Gastrocnemius medialis (tissue), 4 donors: ENCODE measurements at regions not wholly inside any gene's neighbourhood (a gene's known extent, or its start where the extent isn't known, plus 50 kb on each side); places are given as distances from the start of the nearest gene placed in this dataset.

ENCODE experiments used
- ATAC-seq, 2 donors: fragments of 150-250 bp; one replicate each; pipeline ENCODE4 v1.9.1; 2016
- DNase-seq, 2 donors: peaks; one replicate each; pipeline ENCODE4 v3.0.0-alpha.2; 2019
- H3K27ac ChIP-seq, 4 donors: fragments of 200-600 bp; sonication (generic); 1 replicate in 1 of 4; 2 replicates in 3 of 4; pipeline ENCODE4 v1.5.1; 2016 to 2018; ENCODE audit warnings: mild to moderate bottlenecking in 2 of 4, moderate library complexity in 1 of 4
- H3K27me3 ChIP-seq, 3 donors: fragments of 200-600 bp; sonication (generic) in 2 of 3; 1 replicate in 1 of 3; 2 replicates in 2 of 3; pipeline versions ENCODE4 v1.5.1 to v1.6.0; 2016 to 2019; ENCODE audit warnings: mild to moderate bottlenecking in 1 of 3, moderate library complexity in 1 of 3
- H3K36me3 ChIP-seq, 2 donors: fragments of 200-600 bp; sonication (generic) in 1 of 2; one replicate each; pipeline ENCODE4 v1.5.1; 2017 to 2018
- H3K4me1 ChIP-seq, 2 donors: fragments of 200-600 bp; sonication (generic) in 1 of 2; one replicate each; pipeline ENCODE4 v1.5.1; 2016 to 2017; ENCODE audit warnings: mild to moderate bottlenecking in 2 of 2
- H3K4me3 ChIP-seq, 4 donors: fragments of 200-600 bp; sonication (generic) in 3 of 4; 1 replicate in 1 of 4; 2 replicates in 3 of 4; pipeline ENCODE4 v1.5.1; 2016 to 2019; ENCODE audit warnings: mild to moderate bottlenecking in 2 of 4
- H3K9me3 ChIP-seq, 3 donors: fragments of 200-600 bp; sonication (generic) in 2 of 3; 1 replicate in 1 of 3; 2 replicates in 2 of 3; pipeline ENCODE4 v1.5.1; 2016 to 2019
- POLR2A ChIP-seq, 2 donors: fragments of 450-650 bp; IDR thresholded peaks; one replicate each; pipeline ENCODE4 v1.6.1; 2017; ENCODE audit warnings: antibody characterized with exemption in 2 of 2, mild to moderate bottlenecking in 2 of 2, moderate library complexity in 2 of 2
- in situ Hi-C, 4 donors: fragments of 200-750 bp; cut with MboI; loops; one replicate each; pipeline versions ENCODE4 v1.15.0 to v1.8.0; 2017; ENCODE audit warnings: low sequenced_read_pairs in 4 of 4
- intact Hi-C: fragments of 100-400 bp; cut with DNase I; formaldehyde crosslinking; loops from one replicate; pipeline ENCODE4 v1.15.1; 2023; ENCODE audit warnings: low total_unique reads
- TF ChIP-seq, protein P1 (sequence below), 5 experiments: fragments of 450-650 bp in 3 of 5; fragments of 200-600 bp in 2 of 5; sonication (generic) in 2 of 5; IDR thresholded peaks in 4 of 5; conservative IDR thresholded peaks in 1 of 5; 1 replicate in 4 of 5; 2 replicates in 1 of 5; pipeline ENCODE4 v1.5.1; 2016 to 2019; ENCODE audit warnings: antibody characterized with exemption in 5 of 5, mild to moderate bottlenecking in 3 of 5, moderate library complexity in 3 of 5

DNA sequence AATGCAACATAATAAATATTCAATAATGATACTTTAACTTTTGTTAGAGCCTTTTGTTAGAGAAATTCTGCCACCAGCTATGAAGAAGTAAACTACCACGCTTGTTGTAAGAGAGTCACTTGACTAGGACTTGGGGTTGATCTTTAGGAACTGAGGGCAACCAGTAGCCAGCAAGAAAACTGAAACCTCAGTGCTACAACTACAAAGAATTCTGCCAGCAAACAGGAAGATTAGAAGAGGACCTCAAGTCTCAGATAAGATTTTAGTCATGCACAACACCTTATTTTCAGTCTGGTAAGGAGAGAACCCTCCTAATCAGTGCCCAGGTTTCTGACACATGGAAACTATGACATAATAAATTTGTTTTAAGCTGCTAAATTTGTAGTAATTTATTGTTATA lies 498.3 kb upstream of the STEAP1 start:
- Histone ChIP-seq H3K4me1 (no peaks in the 10 kb centered on the region), H3K27ac (no peak overlapping the region), H3K9me3 (no peaks in the 10 kb centered on the region), H3K36me3 (no peaks in the 10 kb centered on the region), H3K4me3 (no peak overlapping the region), H3K27me3 (no peaks in the 10 kb centered on the region)
- intact Hi-C loops (no loop called here), in situ Hi-C loops (no loop called here)
- DNase-seq (no peak), ATAC-seq (no peak)
- TF ChIP-seq, protein P1, sequence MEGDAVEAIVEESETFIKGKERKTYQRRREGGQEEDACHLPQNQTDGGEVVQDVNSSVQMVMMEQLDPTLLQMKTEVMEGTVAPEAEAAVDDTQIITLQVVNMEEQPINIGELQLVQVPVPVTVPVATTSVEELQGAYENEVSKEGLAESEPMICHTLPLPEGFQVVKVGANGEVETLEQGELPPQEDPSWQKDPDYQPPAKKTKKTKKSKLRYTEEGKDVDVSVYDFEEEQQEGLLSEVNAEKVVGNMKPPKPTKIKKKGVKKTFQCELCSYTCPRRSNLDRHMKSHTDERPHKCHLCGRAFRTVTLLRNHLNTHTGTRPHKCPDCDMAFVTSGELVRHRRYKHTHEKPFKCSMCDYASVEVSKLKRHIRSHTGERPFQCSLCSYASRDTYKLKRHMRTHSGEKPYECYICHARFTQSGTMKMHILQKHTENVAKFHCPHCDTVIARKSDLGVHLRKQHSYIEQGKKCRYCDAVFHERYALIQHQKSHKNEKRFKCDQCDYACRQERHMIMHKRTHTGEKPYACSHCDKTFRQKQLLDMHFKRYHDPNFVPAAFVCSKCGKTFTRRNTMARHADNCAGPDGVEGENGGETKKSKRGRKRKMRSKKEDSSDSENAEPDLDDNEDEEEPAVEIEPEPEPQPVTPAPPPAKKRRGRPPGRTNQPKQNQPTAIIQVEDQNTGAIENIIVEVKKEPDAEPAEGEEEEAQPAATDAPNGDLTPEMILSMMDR (IDR thresholded peaks at IDR 0.05 in 4 of 5, conservative IDR thresholded peaks at IDR 0.05 in 1 of 5) = no peak
- no peak for TF ChIP-seq POLR2A (IDR thresholded peaks at IDR 0.05)

DNA sequence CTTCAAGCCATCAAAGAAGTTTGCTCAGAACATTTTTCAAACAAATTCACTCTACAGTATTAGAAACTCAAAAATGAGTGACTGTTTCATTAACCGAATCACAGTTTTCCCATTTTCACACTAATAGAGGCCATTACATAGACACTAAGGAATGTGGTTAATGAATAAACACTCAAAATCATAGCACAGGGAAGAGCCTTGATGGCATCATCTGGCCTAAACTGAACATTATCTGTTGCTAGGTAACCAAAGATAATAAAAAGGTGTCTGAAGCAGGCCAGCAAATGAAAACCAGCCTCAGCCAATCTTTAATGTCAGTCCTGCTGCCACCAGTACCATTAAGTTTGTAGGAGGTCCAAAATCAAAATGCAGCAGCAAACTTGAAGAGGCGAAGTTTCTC lies 492.4 kb upstream of the STEAP1 start:
- Histone ChIP-seq H3K27ac (no peak overlapping the region), H3K4me1 (no peaks in the 10 kb centered on the region), H3K36me3 (no peaks in the 10 kb centered on the region), H3K4me3 (no peak overlapping the region), H3K9me3 (no peaks in the 10 kb centered on the region), H3K27me3 (no peaks in the 10 kb centered on the region)
- no peak for TF ChIP-seq POLR2A (IDR thresholded peaks at IDR 0.05)
- TF ChIP-seq, protein P1 (IDR thresholded peaks at IDR 0.05 in 4 of 5, conservative IDR thresholded peaks at IDR 0.05 in 1 of 5) = no peak
- in situ Hi-C loops = no loop called here
- no peak for DNase-seq
- ATAC-seq = no peak
- intact Hi-C loops = no loop called here

DNA sequence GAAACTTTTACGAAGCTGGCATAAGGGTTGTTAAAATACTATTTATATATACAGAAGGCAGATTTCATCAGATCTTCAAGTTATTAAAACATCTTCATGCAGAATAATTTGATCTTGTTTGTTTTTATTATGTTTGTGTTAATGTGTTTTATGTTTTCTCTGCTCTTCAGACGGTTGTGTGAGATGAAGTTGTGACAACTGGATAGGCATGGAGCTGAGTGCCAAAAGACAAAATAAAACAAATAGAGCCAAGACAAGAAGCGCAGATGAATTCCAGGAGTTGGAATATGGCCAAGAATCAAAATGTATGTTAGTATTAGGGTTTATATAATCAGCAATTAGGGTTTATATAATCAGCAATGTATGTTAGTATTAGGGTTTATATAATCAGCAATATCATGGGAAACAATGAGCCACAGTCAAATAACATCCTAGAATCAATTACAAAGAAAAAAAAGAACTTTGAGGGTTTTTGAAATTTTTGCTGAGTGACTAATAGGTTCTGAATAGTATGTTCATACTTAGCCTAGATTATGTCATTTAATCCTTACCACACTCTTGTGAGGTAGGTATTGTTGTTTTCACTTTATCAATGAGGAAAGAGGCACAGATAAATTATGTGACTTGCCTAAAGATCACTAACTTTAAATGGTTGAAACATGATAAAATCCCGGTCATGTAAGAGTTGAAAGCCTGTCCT lies 488.0 kb upstream of the STEAP1 start:
- no peaks in the 10 kb centered on the region for H3K36me3 ChIP-seq
- no peak overlapping the region for H3K4me3 ChIP-seq
- no peak for ATAC-seq
- no peak for DNase-seq
- no peak overlapping the region for H3K27ac ChIP-seq
- in situ Hi-C loops = no loop called here
- no peaks in the 10 kb centered on the region for H3K9me3 ChIP-seq
- TF ChIP-seq, protein P1 (IDR thresholded peaks at IDR 0.05 in 4 of 5, conservative IDR thresholded peaks at IDR 0.05 in 1 of 5) = no peak
- no peak for TF ChIP-seq POLR2A (IDR thresholded peaks at IDR 0.05)
- no peaks in the 10 kb centered on the region for H3K27me3 ChIP-seq
- no peaks in the 10 kb centered on the region for H3K4me1 ChIP-seq
- intact Hi-C loops = no loop called here

DNA sequence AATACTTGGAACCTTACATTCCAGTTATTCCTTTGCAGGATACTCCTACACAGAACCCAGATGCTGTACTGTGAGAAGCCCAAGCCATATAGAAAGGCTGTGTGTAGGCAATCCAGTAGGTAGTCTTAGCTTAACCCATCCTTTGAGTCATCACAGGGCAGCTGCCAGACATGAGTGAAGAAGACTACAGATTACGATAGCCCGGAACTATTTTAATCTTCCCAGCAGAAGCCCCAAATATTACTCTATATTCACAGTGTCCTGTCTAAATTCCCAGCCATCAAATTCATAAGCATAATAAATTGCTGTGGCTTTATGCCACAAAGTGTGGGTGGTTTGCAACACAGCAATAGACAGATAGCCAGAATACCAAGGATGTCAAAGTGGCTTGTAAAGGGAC lies 474.1 kb upstream of the STEAP1 start:
- no peaks in the 10 kb centered on the region for H3K9me3 ChIP-seq
- in situ Hi-C loops = no loop called here
- H3K4me1 ChIP-seq = no peaks in the 10 kb centered on the region
- H3K4me3 ChIP-seq = no peak overlapping the region
- ATAC-seq = no peak
- H3K27ac ChIP-seq = no peak overlapping the region
- no peak for TF ChIP-seq POLR2A (IDR thresholded peaks at IDR 0.05)
- TF ChIP-seq, protein P1 (IDR thresholded peaks at IDR 0.05 in 4 of 5, conservative IDR thresholded peaks at IDR 0.05 in 1 of 5) = no peak
- no peaks in the 10 kb centered on the region for H3K27me3 ChIP-seq
- intact Hi-C loops = no loop called here
- no peaks in the 10 kb centered on the region for H3K36me3 ChIP-seq
- DNase-seq = no peak

DNA sequence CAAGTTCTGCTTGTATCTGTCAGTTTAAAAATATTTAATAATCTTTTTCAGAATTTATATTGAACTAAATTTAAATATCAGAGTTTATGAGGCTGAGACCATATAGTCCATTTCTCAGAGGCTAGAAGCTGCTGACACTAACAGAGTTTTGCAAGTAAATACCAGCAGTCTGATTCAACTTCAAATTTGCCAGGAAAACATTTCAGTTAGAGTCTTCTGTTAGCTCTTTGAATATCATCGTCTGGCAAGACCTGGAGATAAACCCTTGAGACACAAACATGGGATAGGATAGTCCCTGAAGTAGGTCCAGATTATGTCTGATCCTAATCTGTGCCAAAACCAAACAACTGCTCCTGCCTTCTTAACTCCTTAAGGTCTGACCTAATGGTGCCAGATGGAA lies 472.8 kb upstream of the STEAP1 start:
- no peaks in the 10 kb centered on the region for H3K36me3 ChIP-seq
- H3K4me1 ChIP-seq = no peaks in the 10 kb centered on the region
- H3K9me3 ChIP-seq = no peaks in the 10 kb centered on the region
- no peaks in the 10 kb centered on the region for H3K27me3 ChIP-seq
- no peak for DNase-seq
- H3K4me3 ChIP-seq = no peak overlapping the region
- intact Hi-C loops (no loop called here), in situ Hi-C loops (no loop called here)
- H3K27ac ChIP-seq = no peak overlapping the region
- TF ChIP-seq, protein P1 (IDR thresholded peaks at IDR 0.05 in 4 of 5, conservative IDR thresholded peaks at IDR 0.05 in 1 of 5) = no peak
- TF ChIP-seq POLR2A (IDR thresholded peaks at IDR 0.05) = no peak
- ATAC-seq = no peak
